Keratinocyte (primary cell): ENCODE measurements at regions not wholly inside any gene's neighbourhood (a gene's known extent, or its start where the extent isn't known, plus 50 kb on each side); places are given as distances from the start of the nearest gene placed in this dataset.

ENCODE experiments used
- DNase-seq: peaks from one replicate; pipeline ENCODE4 v3.0.0-alpha.2; 2011; ENCODE audit warnings: low read depth, missing footprints, low spot score
- FAIRE-seq: peaks from 2 replicates; lab custom pipeline; 2011; peaks lifted over from hg19 to GRCh38; lab: Jason Lieb, UNC
- H2AFZ ChIP-seq: 2 replicates; pipeline ENCODE4 v1.6.0; 2012; ENCODE audit warnings: low read length, control low read depth, inconsistent platforms; ENCODE audit not compliant: control insufficient read depth
- H3K27ac ChIP-seq: 2 replicates; pipeline ENCODE4 v1.5.1; 2011; ENCODE audit warnings: low read length; ENCODE audit not compliant: control insufficient read depth, insufficient read depth
- H3K27me3 ChIP-seq: 3 replicates; pipeline ENCODE4 v1.6.0; 2011; ENCODE audit warnings: low read length; ENCODE audit not compliant: control insufficient read depth, insufficient read depth; ENCODE audit errors: extremely low read depth
- H3K36me3 ChIP-seq, 2 experiments: 2 replicates in 1 of 2; 3 replicates in 1 of 2; pipeline ENCODE4 v1.5.1; 2011; ENCODE audit warnings: low read length in 2 of 2, mild to moderate bottlenecking in 1 of 2; ENCODE audit not compliant: control insufficient read depth in 2 of 2, insufficient read depth in 2 of 2; ENCODE audit errors: extremely low read depth in 1 of 2
- H3K4me1 ChIP-seq: 3 replicates; pipeline ENCODE4 v1.5.1; 2011; ENCODE audit warnings: low read length; ENCODE audit not compliant: control insufficient read depth, insufficient read depth; ENCODE audit errors: extremely low read depth
- H3K4me2 ChIP-seq: 3 replicates; pipeline ENCODE4 v1.6.0; 2011; ENCODE audit warnings: low read depth, low read length; ENCODE audit not compliant: control insufficient read depth, insufficient read depth; ENCODE audit errors: extremely low read depth
- H3K4me3 ChIP-seq, 3 experiments: fragments of 200-600 bp in 1 of 3; sonication (generic) in 1 of 3; 2 replicates in 2 of 3; 3 replicates in 1 of 3; pipeline ENCODE4 v1.5.1; 2011 to 2016; ENCODE audit warnings: low read length in 3 of 3, mild to moderate bottlenecking in 3 of 3, control low read depth in 2 of 3, inconsistent platforms in 1 of 3, low read depth in 1 of 3, mixed read lengths in 1 of 3, mixed run types in 1 of 3, moderate library complexity in 1 of 3; ENCODE audit not compliant: control insufficient read depth in 2 of 3, insufficient read depth in 2 of 3; ENCODE audit errors: extremely low read depth in 1 of 3
- H3K79me2 ChIP-seq: 2 replicates; pipeline ENCODE4 v1.6.0; 2012; ENCODE audit warnings: low read length; ENCODE audit not compliant: control insufficient read depth, insufficient read depth
- H3K9ac ChIP-seq: 3 replicates; pipeline ENCODE4 v1.6.0; 2011; ENCODE audit warnings: low read length; ENCODE audit not compliant: control insufficient read depth, insufficient read depth; ENCODE audit errors: extremely low read depth
- H3K9me1 ChIP-seq: 3 replicates; pipeline ENCODE4 v1.6.0; 2011; ENCODE audit warnings: low read length; ENCODE audit not compliant: control insufficient read depth, insufficient read depth; ENCODE audit errors: extremely low read depth
- H3K9me3 ChIP-seq: 2 replicates; pipeline ENCODE4 v1.5.1; 2012; ENCODE audit warnings: low read depth, low read length; ENCODE audit not compliant: control insufficient read depth
- H4K20me1 ChIP-seq: 3 replicates; pipeline ENCODE4 v1.6.0; 2011; ENCODE audit warnings: low read length; ENCODE audit not compliant: control insufficient read depth, insufficient read depth; ENCODE audit errors: extremely low read depth
- CTCF ChIP-seq, 3 experiments: IDR thresholded peaks in 1 of 3; conservative IDR thresholded peaks in 1 of 3; optimal IDR thresholded peaks in 1 of 3; 2 replicates in 2 of 3; 3 replicates in 1 of 3; pipeline versions ENCODE3 to v1.5.1; 2011; ENCODE audit warnings: low read length in 3 of 3, mild to moderate bottlenecking in 3 of 3, moderate library complexity in 2 of 3, control low read depth in 1 of 3, inconsistent platforms in 1 of 3; ENCODE audit not compliant: insufficient read depth in 2 of 3; ENCODE audit errors: extremely low read depth in 1 of 3
- EZH2 ChIP-seq: IDR thresholded peaks from one replicate; pipeline ENCODE4 v1.6.1; 2012; ENCODE audit warnings: inconsistent platforms, mild to moderate bottlenecking, low read length, moderate library complexity
- dilution Hi-C: fragments of 300-500 bp; cut with MboI; formaldehyde crosslinking; loops from one replicate; pipeline ENCODE4 v1.7.0; 2020; ENCODE audit warnings: low sequenced_read_pairs; ENCODE audit not compliant: extremely low pct_ligation_motif_present

GRCh38 chr7:96833676-96834453 is 124.2 kb upstream of the SEM1 start:
- Histone ChIP-seq H2AFZ (no peak overlapping the region), H3K9me3 (no peaks in the 10 kb centered on the region), H3K79me2 (no peaks in the 10 kb centered on the region), H4K20me1 (no peaks in the 10 kb centered on the region), H3K9me1 (no peaks in the 10 kb centered on the region), H3K27me3 (no peaks in the 10 kb centered on the region), H3K27ac (no peak overlapping the region), H3K36me3 (no peaks in the 10 kb centered on the region), H3K4me2 (no peak overlapping the region), H3K4me3 (no peak overlapping the region), H3K9ac (no peak overlapping the region), H3K4me1 (no peaks in the 10 kb centered on the region)
- TF ChIP-seq CTCF (optimal IDR thresholded peaks at IDR 0.05 in 1 of 3, IDR thresholded peaks at IDR 0.05 in 1 of 3, conservative IDR thresholded peaks at IDR 0.05 in 1 of 3; ENCODE audit: extremely low read depth in 1 of 3, insufficient read depth in 2 of 3, low read length in 3 of 3) (no peak), EZH2 (no peak)
- dilution Hi-C loops: loop anchor here (5.0 kb wide), 1 partner anchor 58 kb away; no protein-coding TSS in a partner anchor
- FAIRE-seq (peak; percentile 41), DNase-seq (no peak)

GRCh38 chr7:96836456-96836855 is 126.8 kb upstream of the SEM1 start:
- Histone ChIP-seq H3K36me3 (no peaks in the 10 kb centered on the region), H3K4me3 (no peak overlapping the region), H3K9me3 (no peaks in the 10 kb centered on the region), H3K4me2 (no peak overlapping the region), H3K79me2 (no peaks in the 10 kb centered on the region), H4K20me1 (no peaks in the 10 kb centered on the region), H3K9ac (no peak overlapping the region), H3K9me1 (no peaks in the 10 kb centered on the region), H3K4me1 (no peaks in the 10 kb centered on the region), H3K27me3 (peaks cover 3% of the 10 kb centered on the region), H3K27ac (no peak overlapping the region), H2AFZ (no peak overlapping the region)
- FAIRE-seq: no peak
- dilution Hi-C loops: no loop called here
- TF ChIP-seq CTCF (optimal IDR thresholded peaks at IDR 0.05 in 1 of 3, IDR thresholded peaks at IDR 0.05 in 1 of 3, conservative IDR thresholded peaks at IDR 0.05 in 1 of 3; ENCODE audit: extremely low read depth in 1 of 3, insufficient read depth in 2 of 3, low read length in 3 of 3) (no peak), EZH2 (no peak)
- DNase-seq: no peak
